NCI-H2196 treated with DMSO at 0.1 percent for 48 hours (cell line): ENCODE measurements at regions not wholly inside any gene's neighbourhood (a gene's known extent, or its start where the extent isn't known, plus 50 kb on each side); places are given as distances from the start of the nearest gene placed in this dataset.

Source experiments
- DNase-seq: peaks from one replicate; lab custom pipeline; 2025; ENCODE audit not compliant: unreplicated experiment; lab: John Stamatoyannopoulos, UW

DNA sequence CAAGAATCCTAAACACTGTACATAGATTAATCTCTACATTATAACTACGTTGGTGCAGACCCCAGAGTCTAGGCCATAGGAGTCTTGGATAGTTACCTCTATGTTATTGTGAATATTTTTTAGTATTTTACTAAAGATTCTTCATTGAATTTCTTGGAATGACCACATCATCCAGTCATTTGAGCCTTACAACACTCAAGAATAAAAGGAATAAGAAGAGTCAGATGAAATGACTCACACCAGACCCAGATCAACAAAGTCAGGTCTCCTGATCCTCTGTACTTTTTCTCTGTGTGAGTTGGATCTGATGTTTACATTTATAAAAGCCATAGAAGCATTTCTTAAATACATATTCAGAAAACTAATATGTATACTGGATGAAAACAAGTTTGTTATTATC, 179.2 kb upstream of the ARHGAP20 start:
- no peak for DNase-seq

DNA sequence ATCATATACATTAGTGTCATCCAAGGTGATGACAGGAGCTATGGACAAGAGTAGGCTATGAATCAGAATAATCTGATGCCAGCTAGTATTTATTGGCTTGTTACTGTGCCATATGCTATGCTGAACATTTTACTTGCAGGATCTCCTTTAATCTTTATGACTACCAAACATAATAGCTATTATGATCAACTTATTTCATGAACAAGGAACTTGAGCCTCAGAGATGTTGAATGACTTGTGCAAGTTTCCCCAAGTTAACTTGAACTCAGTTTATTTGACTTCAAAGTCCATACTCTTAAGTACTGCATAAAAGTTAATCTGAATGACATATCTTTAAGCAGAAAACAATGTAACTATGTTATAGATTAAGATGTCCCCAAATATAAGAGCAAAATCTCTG, 178.8 kb upstream of the ARHGAP20 start:
- DNase-seq: no peak

DNA sequence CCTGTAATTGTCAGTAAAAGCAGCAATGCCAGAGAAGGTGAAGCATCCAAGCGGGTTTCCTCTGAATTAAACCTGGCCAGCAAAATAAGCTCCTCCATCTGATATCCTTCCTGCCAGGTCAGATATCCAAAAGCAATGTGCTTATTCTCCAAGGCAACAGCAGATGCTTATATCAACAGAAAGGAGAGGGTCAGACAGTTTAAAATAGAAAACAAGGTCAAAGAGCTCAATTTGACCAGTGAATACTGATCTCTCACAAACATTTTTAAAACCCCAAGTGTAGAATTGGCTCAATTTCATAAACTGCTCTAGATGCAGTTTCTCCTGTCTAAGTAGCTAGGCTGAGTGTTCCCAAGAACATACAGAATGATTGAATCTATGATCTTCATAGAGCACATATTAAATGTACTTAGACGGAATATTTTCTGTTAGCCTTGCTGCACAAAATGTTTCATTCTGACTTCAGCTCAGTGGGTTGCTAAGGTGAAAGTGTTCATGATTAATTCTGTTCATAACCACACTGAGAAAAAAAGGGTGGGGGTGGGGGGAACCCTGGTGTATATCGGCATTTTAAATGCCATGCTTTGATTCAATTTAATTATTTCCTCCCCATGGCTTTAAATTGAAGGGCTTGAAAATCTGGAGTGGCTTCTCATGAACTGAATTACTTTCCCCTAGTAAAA, 174.2 kb upstream of the ARHGAP20 start:
- DNase-seq: no peak

DNA sequence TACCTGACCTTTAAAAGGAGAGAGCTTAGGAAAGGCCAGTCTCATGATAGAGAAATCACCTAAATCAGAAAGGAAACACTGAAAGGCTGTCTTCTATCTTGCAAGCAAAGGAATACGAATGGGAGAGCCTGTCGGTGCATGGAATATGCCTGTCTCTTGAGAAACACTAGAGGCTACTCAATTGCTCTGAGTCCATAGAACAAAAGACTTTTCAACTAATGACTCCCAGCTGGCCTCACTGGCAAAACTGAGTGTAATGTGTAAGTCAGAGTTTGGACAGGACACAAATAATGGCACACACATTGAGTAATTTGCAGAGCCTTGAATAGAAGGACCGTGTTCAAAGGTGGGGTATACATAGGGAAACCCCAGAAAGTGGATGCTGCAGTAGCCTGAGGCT, 171.0 kb upstream of the ARHGAP20 start:
- DNase-seq: no peak

DNA sequence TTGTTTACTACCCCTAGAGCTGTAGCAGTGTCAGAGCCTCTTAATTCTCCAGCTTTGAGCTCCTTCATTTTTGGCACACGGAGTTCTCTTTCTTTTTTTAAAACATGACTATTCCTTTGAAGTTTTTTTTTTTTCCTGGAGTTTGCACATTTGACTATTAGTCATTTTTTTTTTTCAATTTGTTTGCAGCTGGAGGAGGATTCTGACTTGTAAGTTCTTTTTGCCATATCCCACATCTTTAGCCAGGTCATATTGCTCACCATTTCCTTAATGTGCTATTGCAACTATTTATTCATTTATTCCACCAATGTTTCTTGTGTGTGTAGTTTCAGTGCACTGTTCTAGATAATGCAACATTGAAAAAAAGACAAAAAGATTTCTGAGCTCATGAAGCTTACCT, 166.3 kb upstream of the ARHGAP20 start:
- DNase-seq: no peak

DNA sequence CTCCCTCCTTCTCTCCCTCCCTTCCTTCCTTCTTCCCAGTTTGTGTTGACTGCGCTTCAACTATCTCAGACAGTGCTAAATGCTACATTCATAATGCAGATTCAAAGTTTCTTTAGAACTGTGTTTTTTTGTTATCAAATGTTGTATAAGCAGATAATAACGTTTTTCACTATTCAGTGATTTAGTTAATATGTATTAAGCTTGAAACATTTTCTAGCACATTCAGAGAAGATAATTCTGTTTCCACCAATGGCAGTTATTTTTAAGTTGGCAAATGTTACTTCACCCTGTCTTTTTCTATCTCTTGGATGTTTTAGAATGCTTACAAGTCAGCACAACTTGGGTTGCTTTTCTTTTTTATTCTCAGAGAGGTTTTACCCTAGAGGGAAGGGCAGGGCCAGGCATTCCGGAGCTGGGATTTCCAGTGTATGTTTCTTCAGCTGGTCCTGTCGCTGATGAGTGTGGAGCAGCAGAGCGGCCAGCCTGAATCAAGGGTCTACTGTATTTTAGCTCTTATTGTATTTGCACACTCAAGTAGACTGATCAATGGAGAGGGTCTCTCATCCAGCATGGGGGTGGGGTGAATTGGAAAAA, 162.3 kb upstream of the ARHGAP20 start:
- DNase-seq: no peak

DNA sequence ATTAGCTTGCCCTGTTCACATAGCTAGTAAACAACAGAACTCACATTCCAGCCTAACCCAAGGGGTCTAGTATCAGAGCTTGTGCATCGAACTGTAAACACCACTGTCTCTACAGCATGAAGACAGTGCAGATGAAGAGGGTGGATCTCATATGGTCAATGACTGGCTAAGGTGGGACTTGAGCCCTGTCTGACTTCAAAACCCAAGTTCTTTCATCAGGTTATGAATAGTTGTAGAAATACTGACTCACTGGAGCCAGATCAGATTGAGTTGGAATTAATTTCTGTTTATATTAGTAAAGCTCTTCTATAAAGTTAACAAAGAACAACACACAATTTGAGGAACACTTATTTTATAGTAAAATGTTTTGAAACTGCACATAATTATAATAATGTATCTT, 161.7 kb upstream of the ARHGAP20 start:
- DNase-seq: no peak

DNA sequence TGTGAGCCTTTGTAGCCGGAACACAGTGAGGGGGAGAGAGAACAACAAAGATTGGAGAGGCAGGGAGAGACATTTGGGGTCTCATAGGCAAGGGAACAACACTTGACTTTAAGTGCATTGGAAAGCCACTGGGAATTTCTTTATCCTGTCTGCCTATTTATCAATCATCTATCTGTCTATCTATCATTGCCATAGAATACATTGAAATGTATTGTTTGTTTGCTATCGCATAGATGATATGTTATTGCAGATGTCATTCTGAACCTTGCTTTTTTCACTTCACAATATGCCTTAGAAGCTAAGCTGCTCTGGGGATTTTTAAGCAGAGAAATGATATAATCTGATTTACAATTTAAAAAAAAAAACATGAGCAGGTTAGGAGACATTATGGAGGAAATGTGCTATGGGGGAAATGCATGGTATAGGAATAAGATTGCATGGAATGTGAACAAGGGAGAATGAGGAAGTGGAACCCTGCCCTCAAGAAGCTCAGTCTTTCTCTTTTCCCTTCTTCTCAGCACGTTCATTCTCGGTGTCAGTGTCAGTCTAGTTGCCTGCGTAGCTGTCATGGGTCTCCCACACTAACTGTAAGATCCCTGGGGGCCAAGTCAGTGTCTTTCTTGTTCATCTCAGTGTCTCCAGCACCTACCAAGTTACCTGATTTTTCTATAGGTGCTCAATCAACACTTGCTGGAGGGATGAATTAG, 158.7 kb upstream of the ARHGAP20 start:
- no peak for DNase-seq

DNA sequence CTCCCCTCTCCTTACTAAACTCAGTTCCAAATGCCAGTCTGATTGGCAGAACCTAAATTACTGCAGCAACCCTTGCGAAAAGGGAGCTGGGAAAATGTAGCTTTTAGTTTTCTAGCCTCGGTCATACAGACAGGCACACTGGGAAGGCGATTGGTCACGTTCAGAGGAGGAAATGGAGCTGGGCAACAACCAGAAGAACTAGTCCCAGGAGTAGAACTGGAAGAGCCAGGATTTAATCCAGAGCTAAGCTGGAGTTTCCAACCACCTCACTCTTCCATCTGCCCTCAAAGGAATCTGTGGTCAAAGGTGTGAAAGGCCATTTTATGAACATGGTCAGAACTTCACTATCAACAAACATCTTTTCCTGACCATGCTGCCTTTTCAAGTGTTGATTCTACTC, 155.7 kb upstream of the ARHGAP20 start:
- DNase-seq: no peak

DNA sequence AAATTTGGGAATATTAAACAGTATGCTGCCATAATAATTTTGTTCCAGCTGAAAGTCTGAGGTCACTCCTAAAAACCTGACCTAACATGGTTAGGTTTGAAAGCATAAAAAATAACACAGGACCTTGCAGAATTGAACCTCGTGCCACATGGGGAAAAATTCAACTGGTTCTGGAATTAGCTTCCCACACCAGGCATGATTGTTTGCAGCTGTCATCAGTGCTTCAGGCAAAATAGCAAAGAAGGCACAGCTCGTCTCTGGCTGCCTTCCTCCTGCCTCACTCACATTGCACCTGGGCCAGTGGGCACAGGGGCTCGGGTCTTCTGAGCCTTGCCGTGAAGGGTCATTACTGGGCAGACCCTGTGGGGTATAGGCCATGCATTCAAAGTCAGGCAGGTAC, 153.8 kb upstream of the ARHGAP20 start:
- DNase-seq: no peak

DNA sequence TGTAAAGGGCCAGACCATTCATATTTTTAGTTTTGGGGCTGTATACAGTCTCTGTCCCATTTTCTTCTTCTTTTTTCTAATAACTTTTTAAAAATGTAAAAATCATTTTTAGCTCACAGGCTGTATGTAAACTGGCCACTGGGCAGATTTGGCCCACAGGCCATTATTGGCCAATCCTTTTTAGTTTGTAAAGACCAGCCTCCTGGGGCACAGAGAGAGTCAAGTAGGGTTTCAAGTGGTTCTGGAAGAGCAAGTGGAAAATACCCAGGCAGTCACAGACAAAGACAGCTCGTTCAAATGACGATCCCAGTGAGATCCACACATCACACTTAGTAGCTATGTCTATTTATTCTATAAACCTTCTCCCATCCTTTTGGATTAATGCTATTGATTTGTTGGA, 150.2 kb upstream of the ARHGAP20 start:
- no peak for DNase-seq

DNA sequence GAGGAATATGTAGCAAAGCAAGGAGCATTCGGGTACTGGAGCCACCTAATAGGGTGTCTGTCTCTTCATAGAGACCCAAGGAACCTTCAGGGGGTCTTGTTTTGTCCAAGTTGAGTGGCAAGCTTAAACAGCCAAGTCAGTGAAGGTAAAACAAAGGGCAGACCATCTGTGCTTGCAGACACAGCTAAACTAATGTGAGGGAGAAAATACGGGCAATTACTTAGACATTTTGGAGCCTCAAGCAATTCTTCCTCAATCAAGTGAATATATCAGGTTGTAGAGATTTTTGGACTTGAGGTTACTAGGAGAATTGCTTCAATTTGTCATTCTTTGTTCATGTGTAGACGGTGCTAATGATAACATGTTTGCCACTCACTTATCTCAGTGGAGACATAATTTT, 148.2 kb upstream of the ARHGAP20 start:
- no peak for DNase-seq

DNA sequence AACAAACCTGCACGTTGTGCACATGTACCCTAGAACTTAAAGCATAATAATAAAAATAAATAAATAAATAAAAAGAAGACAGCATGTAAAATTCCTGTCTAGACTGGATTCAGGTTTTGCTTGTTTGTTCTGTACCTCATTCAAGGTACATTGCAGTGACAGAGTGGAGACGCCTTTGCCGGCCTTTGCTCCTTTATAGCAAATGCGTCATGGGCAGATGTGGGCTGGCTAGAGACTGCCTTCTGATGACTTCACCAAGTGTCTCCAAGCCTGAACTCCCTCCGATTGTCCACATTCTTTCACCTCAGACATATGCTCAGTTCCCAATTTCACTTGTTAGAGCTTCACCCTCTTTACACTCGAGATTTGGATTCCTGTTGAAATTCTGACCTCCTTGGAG, 147.8 kb upstream of the ARHGAP20 start:
- DNase-seq: no peak

DNA sequence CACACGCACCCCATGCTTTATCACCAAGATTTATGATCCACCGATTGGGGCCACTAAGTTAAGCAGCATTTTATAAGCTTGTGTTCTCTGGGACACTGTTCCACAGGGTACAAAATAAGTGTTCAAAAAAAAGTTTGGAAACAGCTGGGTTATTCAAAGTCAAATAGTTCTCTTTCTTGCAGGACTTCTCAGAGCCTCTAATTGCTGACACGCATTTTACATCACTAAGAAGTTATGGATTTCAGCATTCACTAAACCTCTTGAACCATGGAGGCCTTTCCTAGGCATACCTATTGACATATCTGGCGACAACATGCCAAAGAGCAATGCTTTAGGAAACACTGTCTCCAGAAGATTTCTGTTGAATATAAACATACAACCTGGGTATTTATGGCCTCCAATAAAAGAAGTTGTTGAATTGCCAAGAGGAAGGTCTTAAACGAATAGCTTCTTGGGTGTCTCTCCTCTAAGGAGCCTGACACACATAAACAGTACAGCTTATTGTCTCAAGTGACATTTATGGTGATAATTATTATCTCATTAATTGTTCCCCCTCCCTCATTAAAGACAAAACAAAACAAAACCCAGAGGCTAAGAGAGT, 147.1 kb upstream of the ARHGAP20 start:
- DNase-seq: no peak

DNA sequence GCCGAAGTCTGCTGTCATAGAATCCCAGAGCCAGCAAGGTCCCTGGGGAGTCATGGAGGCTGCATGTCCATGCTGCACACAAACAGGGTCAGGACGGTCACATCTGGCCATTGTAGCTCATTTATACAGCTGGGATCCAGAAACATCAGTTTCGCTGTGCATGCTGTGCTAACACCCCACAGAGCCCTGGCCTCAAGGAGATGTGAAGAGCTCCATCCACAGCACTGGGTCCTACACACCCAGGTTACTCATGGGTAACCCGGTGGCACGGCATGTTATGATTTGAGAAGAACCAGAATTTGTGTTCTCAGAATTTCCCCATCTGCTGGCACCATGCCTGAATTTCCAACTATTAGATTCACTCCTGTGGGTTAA, 146.3 kb upstream of the ARHGAP20 start:
- DNase-seq: no peak

DNA sequence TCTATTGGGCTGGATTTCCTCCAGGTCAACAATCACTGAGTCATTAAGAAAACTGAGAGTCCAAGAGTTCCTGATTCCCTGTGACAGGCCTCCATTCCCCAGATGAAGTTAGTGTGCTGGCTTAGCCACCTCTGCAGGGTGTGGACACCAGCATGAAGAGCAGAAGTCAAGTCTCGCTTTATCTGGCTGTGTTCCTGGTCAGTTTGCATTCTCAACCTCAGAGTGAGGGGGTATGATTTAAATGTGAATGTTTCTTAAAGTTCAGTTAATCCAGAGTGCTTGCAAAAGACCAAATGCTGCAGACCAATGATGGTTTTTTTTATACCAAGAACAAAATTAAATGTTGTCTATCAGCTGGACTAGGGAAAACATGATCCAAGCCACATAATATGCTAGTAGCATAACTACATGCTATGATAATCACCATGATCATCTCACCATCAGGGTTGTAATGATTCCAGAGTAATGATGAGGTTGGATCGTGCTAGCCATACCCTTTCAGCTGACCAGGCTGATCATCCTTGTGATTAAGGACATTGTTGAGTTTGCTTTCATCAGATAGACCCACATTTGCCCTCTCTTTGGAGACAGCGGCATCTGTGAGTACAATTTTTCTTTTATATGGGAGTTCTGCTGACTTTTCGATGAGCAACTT, 145.8 kb upstream of the ARHGAP20 start:
- no peak for DNase-seq

DNA sequence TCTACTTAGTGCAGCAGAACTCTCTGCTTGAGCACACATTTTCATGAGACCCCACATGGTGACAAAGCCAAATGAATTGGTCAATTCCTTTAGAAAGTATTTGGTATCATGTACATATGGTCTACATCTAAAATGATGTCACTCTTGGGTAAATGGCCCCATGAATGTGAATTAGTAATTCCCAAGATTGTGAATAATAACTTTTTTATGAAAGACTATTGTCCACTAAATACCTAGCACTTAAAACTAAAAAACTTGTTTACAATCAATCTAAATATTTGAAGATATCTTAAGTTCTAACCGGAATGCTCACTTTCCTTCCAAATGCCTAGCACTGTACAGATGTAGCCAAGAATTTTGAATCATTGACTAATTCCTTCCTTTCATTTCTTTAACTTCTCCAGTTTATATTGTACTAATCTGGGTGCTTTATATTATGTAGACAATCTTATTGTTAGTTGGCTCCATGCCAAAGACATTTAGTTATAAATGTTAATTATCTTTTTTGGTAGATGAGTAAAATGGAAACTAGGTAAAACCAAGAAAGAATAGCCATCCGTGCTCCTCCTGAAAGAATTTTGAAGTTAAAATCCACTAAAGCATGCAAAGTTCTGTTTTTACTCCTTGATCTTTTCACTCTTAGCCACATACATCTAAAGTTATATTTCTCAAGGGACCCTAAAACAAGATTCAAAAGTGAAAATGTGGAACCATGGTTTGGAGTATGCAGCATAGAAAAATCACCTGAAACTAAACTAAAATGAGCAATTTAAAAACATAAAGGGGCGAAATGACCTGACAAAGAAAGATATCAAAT, 145.0 kb upstream of the ARHGAP20 start:
- no peak for DNase-seq

DNA sequence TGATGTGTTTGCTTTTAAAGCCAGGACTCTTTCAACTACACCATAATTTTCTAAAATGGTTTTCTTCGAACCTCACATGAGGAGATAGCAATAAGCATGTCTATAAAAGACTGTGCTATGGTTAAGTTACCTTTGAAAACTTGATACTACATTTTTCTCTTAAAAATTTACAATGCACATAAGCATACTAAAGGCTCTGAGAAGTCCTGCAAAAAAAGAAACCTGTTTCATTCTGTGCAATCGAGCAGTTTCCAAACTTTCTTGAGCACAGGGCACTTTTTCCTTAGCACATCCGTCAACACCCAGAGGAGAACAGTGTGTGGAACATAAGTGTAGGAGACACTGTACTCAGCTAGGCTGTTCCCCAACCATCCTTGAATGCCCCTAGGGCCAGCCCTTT, 144.1 kb upstream of the ARHGAP20 start:
- DNase-seq: no peak

DNA sequence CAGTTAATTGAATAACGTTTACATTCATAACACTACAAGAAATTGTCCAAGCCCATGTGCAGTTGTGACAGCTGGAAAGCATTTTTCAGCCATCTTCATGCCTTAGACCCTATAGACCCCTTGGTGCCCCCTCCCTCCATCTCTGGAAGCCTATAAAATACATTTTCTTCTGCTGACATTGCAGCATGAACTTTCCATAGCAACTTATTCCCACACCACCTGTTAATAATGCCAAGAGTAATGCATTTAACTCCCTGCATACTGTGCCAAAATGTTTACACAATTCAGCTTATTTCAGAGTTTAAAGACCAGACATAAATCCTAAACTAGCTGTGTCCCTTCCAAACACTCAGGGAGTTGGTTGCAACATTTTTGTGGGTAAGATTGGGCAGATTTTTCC, 143.0 kb upstream of the ARHGAP20 start:
- no peak for DNase-seq

DNA sequence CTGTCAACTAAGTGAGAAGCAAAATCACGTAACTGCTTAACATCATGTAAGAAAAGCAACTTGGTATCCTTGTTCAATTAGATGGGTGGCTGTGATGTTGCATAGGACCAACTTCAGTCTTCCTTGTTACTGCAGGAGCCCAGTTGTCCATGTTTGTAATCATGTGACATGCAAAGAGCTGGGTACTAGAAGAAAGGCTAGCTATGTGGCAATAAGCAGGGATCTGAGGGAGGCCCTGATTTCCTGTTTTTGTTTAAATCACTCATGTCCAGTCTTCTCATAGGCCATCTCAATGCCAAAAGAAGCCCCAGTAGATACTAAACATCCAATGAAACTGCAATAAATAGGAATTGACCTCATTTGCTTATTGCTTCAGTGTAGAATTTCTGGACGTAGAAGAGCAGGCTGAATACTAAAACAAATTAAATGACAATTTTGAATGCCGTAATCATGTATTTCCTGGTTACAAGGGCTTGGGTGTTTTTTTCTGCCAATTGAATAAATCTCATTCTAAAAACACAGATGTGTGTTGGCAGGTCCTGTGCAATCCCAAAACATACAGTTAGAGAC, 140.8 kb upstream of the ARHGAP20 start:
- DNase-seq: no peak

DNA sequence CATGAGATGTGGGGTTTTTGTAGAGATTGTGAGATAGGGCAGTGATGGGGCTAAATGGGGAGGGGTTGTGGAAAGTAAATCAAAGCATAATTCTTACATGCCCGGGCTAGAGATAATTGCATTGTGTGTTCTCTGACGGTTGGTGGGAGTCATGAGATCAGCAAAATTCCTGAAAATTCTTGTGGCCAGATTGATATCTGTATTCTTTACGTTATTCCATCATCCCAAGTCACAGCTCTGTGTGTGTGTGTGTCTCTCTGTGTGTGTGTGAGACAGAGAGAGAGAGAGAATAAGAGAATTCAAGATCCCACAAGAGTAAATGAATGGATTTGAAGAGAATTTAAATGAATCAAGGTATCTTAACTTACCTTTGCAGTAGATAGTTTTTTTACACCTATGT, 138.6 kb upstream of the ARHGAP20 start:
- DNase-seq: no peak
